ENCODE measurements at regions not wholly inside any gene's neighbourhood (a gene's known extent, or its start where the extent isn't known, plus 50 kb on each side); places are given as distances from the start of the nearest gene placed in this dataset.
"Not testable (repeated sequence)": the region's sequence is repeated elsewhere in the genome, so short reads cannot be mapped to it uniquely, and the experiment has no call there.

DNA sequence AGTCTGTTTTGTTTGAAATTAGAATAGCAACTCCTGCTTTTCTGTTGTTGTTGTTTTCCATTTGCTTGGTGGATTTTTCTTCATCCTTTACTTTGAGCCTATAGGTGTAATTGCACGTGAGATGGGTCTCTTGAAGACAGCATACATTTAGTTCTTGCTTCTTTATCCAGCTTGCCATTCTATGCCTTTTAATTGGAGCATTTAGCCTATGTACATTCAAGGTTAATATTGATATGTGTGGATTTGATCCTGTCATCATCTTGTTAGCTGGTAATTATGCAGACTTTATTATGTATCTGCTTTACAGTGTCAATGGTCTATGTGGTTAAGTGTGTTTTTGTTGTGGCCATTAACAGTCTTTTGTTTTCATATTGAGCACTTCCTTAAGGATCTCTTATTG is 708.9 kb upstream of the ANKRD30A start:
- no peaks in the 10 kb centered on the region for H3K79me2 ChIP-seq (ENCODE audit: low read depth)
- H4K20me1 ChIP-seq (ENCODE audit: insufficient read depth) = no peaks in the 10 kb centered on the region
- no peak overlapping the region for H3K27ac ChIP-seq
- no peaks in the 10 kb centered on the region for H3K4me1 ChIP-seq (replicated peaks; ENCODE audit: insufficient read depth)
- no peaks in the 10 kb centered on the region for H3K9me2 ChIP-seq (ENCODE audit: insufficient read depth)
- H3K9me3 ChIP-seq (ENCODE audit: insufficient read depth, low read depth) = no peaks in the 10 kb centered on the region
- intact Hi-C loops (cut with micrococcal nuclease; ENCODE audit: unreplicated experiment) = no loop called here
- no peak overlapping the region for H3K4me2 ChIP-seq
- H2AFZ ChIP-seq = no peak overlapping the region
- H3K27me3 ChIP-seq (ENCODE audit: insufficient read depth, low read depth) = no peaks in the 10 kb centered on the region
- no peaks in the 10 kb centered on the region for H3K36me3 ChIP-seq (ENCODE audit: low read depth)
- no peaks in the 10 kb centered on the region for H3F3A ChIP-seq (ENCODE audit: insufficient read depth, low read depth)
- POLR2A ChIA-PET (ENCODE audit: unreplicated experiment) = no interaction called here
- TF ChIP-seq, protein P1, sequence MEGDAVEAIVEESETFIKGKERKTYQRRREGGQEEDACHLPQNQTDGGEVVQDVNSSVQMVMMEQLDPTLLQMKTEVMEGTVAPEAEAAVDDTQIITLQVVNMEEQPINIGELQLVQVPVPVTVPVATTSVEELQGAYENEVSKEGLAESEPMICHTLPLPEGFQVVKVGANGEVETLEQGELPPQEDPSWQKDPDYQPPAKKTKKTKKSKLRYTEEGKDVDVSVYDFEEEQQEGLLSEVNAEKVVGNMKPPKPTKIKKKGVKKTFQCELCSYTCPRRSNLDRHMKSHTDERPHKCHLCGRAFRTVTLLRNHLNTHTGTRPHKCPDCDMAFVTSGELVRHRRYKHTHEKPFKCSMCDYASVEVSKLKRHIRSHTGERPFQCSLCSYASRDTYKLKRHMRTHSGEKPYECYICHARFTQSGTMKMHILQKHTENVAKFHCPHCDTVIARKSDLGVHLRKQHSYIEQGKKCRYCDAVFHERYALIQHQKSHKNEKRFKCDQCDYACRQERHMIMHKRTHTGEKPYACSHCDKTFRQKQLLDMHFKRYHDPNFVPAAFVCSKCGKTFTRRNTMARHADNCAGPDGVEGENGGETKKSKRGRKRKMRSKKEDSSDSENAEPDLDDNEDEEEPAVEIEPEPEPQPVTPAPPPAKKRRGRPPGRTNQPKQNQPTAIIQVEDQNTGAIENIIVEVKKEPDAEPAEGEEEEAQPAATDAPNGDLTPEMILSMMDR (conservative IDR thresholded peaks at IDR 0.05) = no peak
- TF ChIP-seq EZH2 (IDR thresholded peaks at IDR 0.05; ENCODE audit: low read depth) = no peak
- no peak overlapping the region for H3K4me3 ChIP-seq
- no peak for DNase-seq
- no TSS peak for BruUV-seq (replicated peaks)
- CTCF ChIA-PET = no interaction called here

DNA sequence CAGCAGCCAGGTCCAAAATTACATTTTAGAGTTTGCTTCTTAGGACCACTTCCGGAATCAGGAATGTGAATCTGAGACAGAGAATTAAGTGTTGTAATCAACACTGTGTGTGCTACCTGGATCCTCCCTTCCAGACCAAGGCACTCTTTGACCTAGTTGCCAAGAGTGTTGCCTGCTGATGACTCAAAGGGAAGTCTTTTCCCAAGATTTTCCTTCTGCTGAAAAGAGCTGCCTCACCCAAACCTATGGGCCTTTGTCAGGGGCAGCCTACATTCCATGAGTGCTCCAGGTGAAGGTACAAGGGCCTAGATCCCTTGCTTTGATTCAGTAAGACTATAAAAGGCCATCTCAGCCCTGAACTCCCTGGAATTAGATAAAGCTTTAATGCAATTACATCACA is 712.5 kb upstream of the ANKRD30A start:
- DNase-seq = no peak
- intact Hi-C loops (cut with micrococcal nuclease; ENCODE audit: unreplicated experiment) = no loop called here

DNA sequence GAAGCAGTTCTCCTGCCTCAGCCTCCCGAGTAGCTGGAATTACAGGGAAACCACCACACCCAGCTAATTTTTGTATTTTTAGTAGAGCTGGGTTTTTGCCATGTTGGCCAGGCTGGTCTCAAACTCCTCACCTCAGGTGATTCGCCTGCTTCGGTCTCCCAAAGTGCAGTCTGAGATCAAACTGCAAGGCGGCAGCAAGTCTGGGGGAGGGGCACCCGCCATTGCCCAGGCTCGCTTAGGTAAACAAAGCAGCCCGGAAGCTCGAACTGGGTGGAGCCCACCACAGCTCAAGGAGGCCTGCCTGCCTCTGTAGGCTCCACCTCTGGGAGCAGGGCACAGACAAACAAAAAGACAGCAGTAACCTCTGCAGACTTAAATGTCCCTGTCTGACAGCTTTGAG is 725.2 kb upstream of the ANKRD30A start:
- H3K79me2 ChIP-seq (ENCODE audit: low read depth); H3K27me3 ChIP-seq (ENCODE audit: insufficient read depth, low read depth); H3K9me3 ChIP-seq (ENCODE audit: insufficient read depth, low read depth); H3K4me3 ChIP-seq; H3K9me2 ChIP-seq (ENCODE audit: insufficient read depth); H2AFZ ChIP-seq; H3K4me2 ChIP-seq; H4K20me1 ChIP-seq (ENCODE audit: insufficient read depth); POLR2A ChIA-PET (ENCODE audit: unreplicated experiment); CTCF ChIA-PET; H3K4me1 ChIP-seq (replicated peaks; ENCODE audit: insufficient read depth); H3K36me3 ChIP-seq (ENCODE audit: low read depth); DNase-seq; H3F3A ChIP-seq (ENCODE audit: insufficient read depth, low read depth); H3K27ac ChIP-seq; BruUV-seq (replicated peaks); intact Hi-C loops (cut with micrococcal nuclease; ENCODE audit: unreplicated experiment): not testable (repeated sequence)

More for the DNA sequence above, 712.5 kb upstream of the ANKRD30A start:
- Histone ChIP-seq H3F3A (ENCODE audit: insufficient read depth, low read depth) (no peaks in the 10 kb centered on the region), H3K27me3 (ENCODE audit: insufficient read depth, low read depth) (no peaks in the 10 kb centered on the region), H3K36me3 (ENCODE audit: low read depth) (no peaks in the 10 kb centered on the region), H4K20me1 (ENCODE audit: insufficient read depth) (no peaks in the 10 kb centered on the region), H3K79me2 (ENCODE audit: low read depth) (no peaks in the 10 kb centered on the region), H3K9me3 (ENCODE audit: insufficient read depth, low read depth) (no peaks in the 10 kb centered on the region), H3K27ac (no peak overlapping the region), H3K4me2 (no peak overlapping the region), H3K9me2 (ENCODE audit: insufficient read depth) (no peaks in the 10 kb centered on the region), H3K4me1 (replicated peaks; ENCODE audit: insufficient read depth) (no peaks in the 10 kb centered on the region), H2AFZ (no peak overlapping the region), H3K4me3 (no peak overlapping the region)
- no peak for TF ChIP-seq EZH2 (IDR thresholded peaks at IDR 0.05; ENCODE audit: low read depth)
- TF ChIP-seq, protein P1 (conservative IDR thresholded peaks at IDR 0.05) = no peak
- no TSS peak for BruUV-seq (replicated peaks)
- ChIA-PET POLR2A (ENCODE audit: unreplicated experiment) (no interaction called here), CTCF (no interaction called here)

DNA sequence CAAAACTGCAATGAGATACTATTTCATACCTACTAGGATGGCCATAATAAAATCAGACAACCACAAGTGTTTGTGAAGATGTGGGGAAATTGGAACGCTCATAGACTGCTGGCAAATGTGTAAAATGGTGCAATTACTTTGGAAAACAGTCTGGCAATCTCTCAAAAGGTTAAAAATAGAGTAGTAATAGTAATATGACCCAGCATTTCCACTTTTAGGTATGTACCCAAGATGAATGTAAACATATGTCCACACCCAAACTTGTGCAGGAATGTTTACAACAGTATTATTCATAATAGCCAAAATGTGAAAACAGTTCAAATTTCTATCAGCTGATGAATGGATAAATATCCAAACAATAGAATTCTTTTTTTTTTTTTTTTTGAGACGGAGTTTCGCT is 731.6 kb upstream of the ANKRD30A start:
- H3K4me1 ChIP-seq (replicated peaks; ENCODE audit: insufficient read depth) = no peaks in the 10 kb centered on the region
- H3K27ac ChIP-seq = no peak overlapping the region
- BruUV-seq (replicated peaks) = no TSS peak
- H3K9me2 ChIP-seq (ENCODE audit: insufficient read depth) = no peaks in the 10 kb centered on the region
- H3K27me3 ChIP-seq (ENCODE audit: insufficient read depth, low read depth) = no peaks in the 10 kb centered on the region
- no peaks in the 10 kb centered on the region for H3K79me2 ChIP-seq (ENCODE audit: low read depth)
- no peaks in the 10 kb centered on the region for H3F3A ChIP-seq (ENCODE audit: insufficient read depth, low read depth)
- CTCF ChIA-PET = no interaction called here
- H3K4me3 ChIP-seq = no peak overlapping the region
- H3K36me3 ChIP-seq (ENCODE audit: low read depth) = no peaks in the 10 kb centered on the region
- TF ChIP-seq, protein P1 (conservative IDR thresholded peaks at IDR 0.05) = no peak
- no peak for TF ChIP-seq EZH2 (IDR thresholded peaks at IDR 0.05; ENCODE audit: low read depth)
- no peaks in the 10 kb centered on the region for H4K20me1 ChIP-seq (ENCODE audit: insufficient read depth)
- H2AFZ ChIP-seq = no peak overlapping the region
- H3K9me3 ChIP-seq (ENCODE audit: insufficient read depth, low read depth) = no peaks in the 10 kb centered on the region
- intact Hi-C loops (cut with micrococcal nuclease; ENCODE audit: unreplicated experiment) = loop anchor here (10.0 kb wide), 1 partner anchor 1191 kb away; no protein-coding TSS in a partner anchor
- DNase-seq = no peak
- no peak overlapping the region for H3K4me2 ChIP-seq
- POLR2A ChIA-PET (ENCODE audit: unreplicated experiment) = no interaction called here
